SU-DHL-6 (cell line): ENCODE measurements at regions not wholly inside any gene's neighbourhood (a gene's known extent, or its start where the extent isn't known, plus 50 kb on each side); places are given as distances from the start of the nearest gene placed in this dataset.

Experiments used
- H2AFZ ChIP-seq: fragments of 200-600 bp; sonication (generic); 2 replicates; pipeline ENCODE4 v1.6.1; 2014; ENCODE audit warnings: low read depth, mild to moderate bottlenecking, moderate library complexity, mixed read lengths, antibody characterized with exemption, low read length; ENCODE audit not compliant: severe bottlenecking
- H3F3A ChIP-seq: fragments of 200-600 bp; shearing (Covaris generic); 2 replicates; pipeline ENCODE4 v1.6.0; 2016; ENCODE audit warnings: antibody characterized with exemption, mild to moderate bottlenecking; ENCODE audit not compliant: insufficient read depth
- H3K27ac ChIP-seq: fragments of 200-600 bp; sonication (generic); 2 replicates; pipeline ENCODE4 v1.5.1; 2016; ENCODE audit warnings: low read depth, mild to moderate bottlenecking, low read length, moderate library complexity, mixed read lengths
- H3K27me3 ChIP-seq: fragments of 200-600 bp; sonication (generic), shearing (Covaris generic); 2 replicates; pipeline ENCODE4 v1.6.0; 2014; ENCODE audit warnings: mild to moderate bottlenecking, low read length
- H3K36me3 ChIP-seq: fragments of 200-600 bp; sonication (generic); 2 replicates; pipeline ENCODE4 v1.6.1; 2014; ENCODE audit warnings: mild to moderate bottlenecking, low read length, mixed read lengths
- H3K4me2 ChIP-seq: fragments of 300-600, 200-600 bp; shearing (Covaris generic), sonication (generic); 2 replicates; pipeline ENCODE4 v1.6.0; 2014; ENCODE audit warnings: low read length, low read depth, mild to moderate bottlenecking; ENCODE audit not compliant: poor library complexity, severe bottlenecking
- H3K4me3 ChIP-seq: fragments of 200-600 bp; sonication (generic); 2 replicates; pipeline ENCODE4 v1.5.1; 2014; ENCODE audit warnings: antibody characterized with exemption, low read length, mild to moderate bottlenecking, mixed read lengths; ENCODE audit not compliant: insufficient read depth, poor library complexity, severe bottlenecking
- H3K79me2 ChIP-seq: fragments of 200-600 bp; sonication (generic); 2 replicates; pipeline ENCODE4 v1.6.1; 2014; ENCODE audit warnings: mild to moderate bottlenecking, low read length, moderate library complexity; ENCODE audit not compliant: insufficient read depth
- H3K9ac ChIP-seq: fragments of 200-600 bp; sonication (generic); 2 replicates; pipeline ENCODE4 v1.7.0; 2014; ENCODE audit warnings: mild to moderate bottlenecking, low read length
- H3K9me2 ChIP-seq: fragments of 200-600 bp; sonication (generic); replicated peaks from 2 replicates; pipeline ENCODE4 v1.6.1; 2014; ENCODE audit warnings: low read length; ENCODE audit not compliant: insufficient read depth
- H3K9me3 ChIP-seq: fragments of 200-600 bp; sonication (generic); 2 replicates; pipeline ENCODE4 v1.6.1; 2014; ENCODE audit warnings: low read length, mixed read lengths; ENCODE audit not compliant: insufficient read depth
- H4K20me1 ChIP-seq: fragments of 200-600 bp; sonication (generic); 2 replicates; pipeline ENCODE4 v1.6.1; 2014; ENCODE audit warnings: low read depth, mild to moderate bottlenecking, antibody characterized with exemption, low read length, moderate library complexity, mixed read lengths
- CTCF ChIP-seq: fragments of 200-600 bp; sonication (generic); IDR thresholded peaks from one replicate; pipeline ENCODE4 v1.5.1; 2017; ENCODE audit warnings: antibody characterized with exemption, mild to moderate bottlenecking, low read length, moderate library complexity; ENCODE audit not compliant: insufficient read depth, poor library complexity, severe bottlenecking
- EZH2phosphoT487 ChIP-seq: fragments of 200-600 bp; sonication (generic), shearing (Covaris generic); conservative IDR thresholded peaks from 2 replicates; pipeline ENCODE4 v1.6.1; 2018; ENCODE audit warnings: mild to moderate bottlenecking, antibody characterized with exemption, low read length, moderate library complexity, mixed read lengths

GRCh38 chr5:57671371-57671770, 188.8 kb upstream of the ACTBL2 start:
- Histone ChIP-seq H3K4me2 (no peak overlapping the region), H3K36me3 (no peaks in the 10 kb centered on the region), H3K27me3 (no peaks in the 10 kb centered on the region), H3K4me3 (no peak overlapping the region), H3K79me2 (no peaks in the 10 kb centered on the region), H3K27ac (no peak overlapping the region), H2AFZ (no peak overlapping the region), H4K20me1 (no peaks in the 10 kb centered on the region), H3F3A (no peaks in the 10 kb centered on the region), H3K9me2 (no peaks in the 10 kb centered on the region), H3K9me3 (no peaks in the 10 kb centered on the region), H3K9ac (no peak overlapping the region)
- no peak for TF ChIP-seq EZH2phosphoT487

GRCh38 chr5:57666582-57666981, 184.0 kb upstream of the ACTBL2 start:
- no peak for TF ChIP-seq EZH2phosphoT487
- no peak for TF ChIP-seq CTCF
- Histone ChIP-seq H4K20me1 (no peaks in the 10 kb centered on the region), H3K9me2 (no peaks in the 10 kb centered on the region), H3K9ac (no peak overlapping the region), H3K27ac (no peak overlapping the region), H3K27me3 (no peaks in the 10 kb centered on the region), H3K79me2 (no peaks in the 10 kb centered on the region), H3K4me2 (no peak overlapping the region), H2AFZ (no peak overlapping the region), H3K4me3 (no peak overlapping the region), H3K9me3 (no peaks in the 10 kb centered on the region), H3K36me3 (no peaks in the 10 kb centered on the region), H3F3A (no peaks in the 10 kb centered on the region)

- no peaks in the 10 kb centered on the region for H3K79me2 ChIP-seq
- no peaks in the 10 kb centered on the region for H3K9me2 ChIP-seq
- no peak overlapping the region for H3K9ac ChIP-seq
- H3K27me3 ChIP-seq = no peaks in the 10 kb centered on the region
- H3K4me3 ChIP-seq = no peak overlapping the region
- no peak overlapping the region for H3K27ac ChIP-seq
- TF ChIP-seq EZH2phosphoT487 (no peak), CTCF (no peak)
- no peaks in the 10 kb centered on the region for H3K9me3 ChIP-seq
- H3K4me2 ChIP-seq = no peak overlapping the region
- no peaks in the 10 kb centered on the region for H3F3A ChIP-seq
- H2AFZ ChIP-seq = no peak overlapping the region
- no peaks in the 10 kb centered on the region for H3K36me3 ChIP-seq
- H4K20me1 ChIP-seq = no peaks in the 10 kb centered on the region
Observed at GRCh38 chr5:57665146-57665936, 182.7 kb upstream of the ACTBL2 start.

DNA sequence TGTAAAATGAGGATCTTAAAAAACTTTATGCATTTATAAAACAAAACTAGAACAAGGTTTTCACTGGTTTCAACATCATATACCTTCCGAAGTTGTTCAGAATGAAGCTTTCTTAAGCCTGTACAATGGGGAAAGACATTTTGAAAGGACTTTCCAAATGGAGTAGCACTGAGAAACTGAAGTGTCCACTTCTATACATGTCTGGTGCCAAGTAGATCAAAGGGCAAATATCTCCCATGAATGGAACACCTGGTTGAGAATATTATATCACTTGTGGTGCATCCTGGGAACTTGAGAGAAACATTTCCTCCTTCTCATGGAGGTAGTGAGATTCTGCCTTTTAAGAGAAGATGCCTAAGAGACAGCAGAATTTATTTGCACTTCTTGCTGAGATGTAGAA, 182.1 kb upstream of the ACTBL2 start:
- no peaks in the 10 kb centered on the region for H3F3A ChIP-seq
- no peak overlapping the region for H2AFZ ChIP-seq
- H3K79me2 ChIP-seq = no peaks in the 10 kb centered on the region
- no peaks in the 10 kb centered on the region for H3K27me3 ChIP-seq
- H3K4me3 ChIP-seq = no peak overlapping the region
- no peaks in the 10 kb centered on the region for H4K20me1 ChIP-seq
- no peak overlapping the region for H3K27ac ChIP-seq
- H3K36me3 ChIP-seq = no peaks in the 10 kb centered on the region
- H3K9ac ChIP-seq = no peak overlapping the region
- no peak for TF ChIP-seq EZH2phosphoT487
- no peak for TF ChIP-seq CTCF
- H3K9me2 ChIP-seq = no peaks in the 10 kb centered on the region
- H3K9me3 ChIP-seq = no peaks in the 10 kb centered on the region
- H3K4me2 ChIP-seq = no peak overlapping the region
